ENCODE measurements at regions not wholly inside any gene's neighbourhood (a gene's known extent, or its start where the extent isn't known, plus 50 kb on each side); places are given as distances from the start of the nearest gene placed in this dataset.
"Not testable (repeated sequence)": the region's sequence is repeated elsewhere in the genome, so short reads cannot be mapped to it uniquely, and the experiment has no call there.

DNA sequence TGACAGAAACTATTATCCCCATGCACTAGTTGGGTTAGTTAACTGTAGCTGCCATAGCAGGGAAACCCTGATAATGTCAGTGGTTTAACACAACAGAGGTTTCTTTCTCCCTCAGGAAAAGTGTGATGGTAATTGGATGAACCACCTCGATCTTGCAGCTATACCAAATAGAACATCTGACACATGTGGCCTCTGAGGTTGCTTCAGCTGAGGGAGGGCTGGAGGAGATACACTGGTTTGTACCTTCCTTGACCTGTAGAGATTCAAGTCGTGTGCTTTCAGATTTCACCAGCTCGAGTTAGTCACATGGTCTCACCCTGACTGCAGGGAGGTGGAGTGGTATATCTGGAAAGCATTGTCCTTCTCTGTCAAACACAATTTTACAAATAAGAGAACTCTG, 147.2 kb upstream of the SFRP2 start:
- no peak for DNase-seq

DNA sequence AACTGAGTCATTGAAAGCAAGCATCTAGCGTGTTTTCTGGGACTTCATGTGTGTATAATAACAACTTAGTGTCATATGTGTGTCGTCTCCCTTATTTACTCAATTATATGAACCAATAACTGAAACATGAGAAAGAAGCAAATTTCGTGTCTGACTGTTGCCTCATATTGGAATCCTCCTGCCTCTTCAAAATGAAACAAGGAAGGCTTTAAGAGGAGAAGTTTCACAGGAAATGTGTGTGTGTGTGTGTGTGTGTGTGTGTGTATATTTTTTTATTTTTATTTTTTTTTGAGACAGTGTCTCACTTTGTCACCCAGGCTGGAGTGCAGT, 145.8 kb upstream of the SFRP2 start:
- DNase-seq: no peak

DNA sequence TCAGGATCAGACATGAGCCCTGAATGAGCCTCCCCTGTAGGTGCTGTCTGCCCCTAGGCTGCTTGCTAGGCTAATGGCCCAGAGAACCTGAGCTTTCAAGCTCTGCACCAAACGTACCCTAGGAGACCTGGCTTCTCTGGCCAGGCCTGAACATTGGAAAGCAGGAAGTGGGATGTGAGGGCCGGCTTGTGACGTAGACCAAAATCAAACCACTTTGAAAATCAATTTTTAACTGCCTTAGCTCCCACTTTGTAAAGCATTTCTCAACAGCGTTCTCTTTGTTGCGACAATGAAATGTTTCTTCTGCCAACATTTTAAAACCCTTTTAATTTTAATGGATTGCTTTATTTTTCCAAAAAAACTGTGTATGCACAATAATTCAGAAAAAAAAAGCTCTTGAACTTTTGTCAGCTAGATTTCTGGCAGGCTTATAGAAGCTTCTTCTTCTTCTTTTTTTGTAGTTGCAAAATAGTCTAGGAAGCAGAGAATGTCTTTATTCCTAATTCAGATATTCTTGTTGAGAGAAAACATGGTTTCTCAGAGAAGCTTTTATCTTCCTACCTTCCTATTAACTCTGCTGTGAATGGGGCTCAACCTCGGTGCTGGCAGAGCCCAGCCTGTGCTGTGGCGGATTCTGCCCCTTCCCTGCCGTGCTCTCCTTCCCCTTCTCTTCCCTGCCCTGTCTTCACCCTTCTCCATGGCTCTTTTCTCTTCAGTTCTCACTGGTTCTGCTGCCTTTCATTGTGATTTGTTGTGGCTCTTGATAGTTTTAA, 145.2 kb upstream of the SFRP2 start:
- no peak for DNase-seq

DNA sequence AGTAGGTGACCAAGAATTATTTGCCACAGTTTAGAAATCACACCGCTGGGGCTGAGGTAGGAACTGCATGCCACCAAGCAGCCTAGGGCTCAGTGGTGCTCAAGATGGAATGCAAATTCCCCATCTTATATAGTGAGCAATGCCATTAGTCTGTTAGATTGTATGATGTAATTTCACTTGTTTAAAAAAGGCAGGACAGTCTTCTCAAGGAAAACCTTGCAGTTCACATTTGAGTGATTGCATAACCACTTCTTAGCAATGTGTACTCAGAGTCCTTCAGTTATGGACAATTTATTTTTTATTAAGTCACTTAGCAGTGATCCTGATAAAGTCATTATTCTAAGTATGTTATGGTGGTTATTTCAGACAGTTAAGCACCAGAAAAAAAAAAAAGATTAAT, 142.9 kb upstream of the SFRP2 start:
- DNase-seq: no peak

DNA sequence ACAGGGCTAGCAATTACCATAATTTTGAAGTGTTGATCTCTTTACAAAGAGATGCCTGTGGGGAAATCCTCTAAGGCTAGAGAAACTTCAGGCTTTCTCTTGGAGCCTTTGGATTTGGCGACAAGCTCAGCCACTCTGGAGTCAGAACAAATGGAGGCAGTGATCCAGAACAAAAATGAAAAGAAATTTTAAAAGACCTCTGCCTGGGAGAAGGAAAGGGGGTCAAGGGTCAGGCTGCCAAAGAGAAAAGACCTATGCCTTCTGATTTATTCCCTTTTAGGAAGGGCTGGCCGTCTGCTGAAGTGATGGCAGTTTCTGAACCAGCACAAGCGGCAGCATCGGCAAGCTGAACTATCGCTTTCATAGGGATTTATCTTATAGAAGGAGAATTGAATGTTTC, 140.8 kb upstream of the SFRP2 start:
- no peak for DNase-seq

DNA sequence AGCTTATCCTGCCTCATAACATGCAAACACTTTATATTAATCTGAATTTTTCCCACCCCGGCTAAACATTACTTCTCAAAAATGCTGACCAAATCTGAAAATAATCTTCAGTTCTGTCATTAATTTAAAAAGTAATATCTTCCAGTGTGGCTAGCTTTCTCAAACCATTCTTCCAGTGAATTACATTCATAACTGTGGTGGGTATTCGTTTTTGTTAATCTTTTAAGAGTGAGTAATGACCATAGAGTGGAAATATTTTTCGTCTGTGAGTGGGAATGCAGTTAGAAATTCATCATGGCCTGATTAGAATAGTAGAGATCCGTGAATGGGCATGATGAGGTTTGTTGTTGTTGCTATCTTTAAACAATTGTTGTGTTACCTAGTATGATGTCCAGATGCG, 138.6 kb upstream of the SFRP2 start:
- DNase-seq: no peak

DNA sequence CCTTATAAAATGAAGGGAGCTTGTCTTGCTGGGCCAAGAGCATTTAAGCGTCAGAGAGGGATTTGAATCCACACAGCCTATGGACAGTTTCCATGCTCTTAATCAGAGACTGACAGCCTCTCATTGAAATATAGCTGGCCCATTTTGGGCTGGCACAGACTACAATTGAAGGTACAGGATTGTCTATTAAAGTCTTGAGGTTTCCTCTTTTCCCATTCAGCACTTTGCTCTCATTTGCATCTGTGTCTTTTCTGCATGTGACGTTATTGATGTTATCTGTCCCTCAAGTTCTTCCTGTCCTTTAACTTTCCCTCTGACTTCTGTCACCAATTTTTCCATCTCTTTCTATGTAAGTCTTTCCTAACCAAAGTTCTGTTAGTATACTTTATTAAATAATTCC, 133.3 kb upstream of the SFRP2 start:
- no peak for DNase-seq

DNA sequence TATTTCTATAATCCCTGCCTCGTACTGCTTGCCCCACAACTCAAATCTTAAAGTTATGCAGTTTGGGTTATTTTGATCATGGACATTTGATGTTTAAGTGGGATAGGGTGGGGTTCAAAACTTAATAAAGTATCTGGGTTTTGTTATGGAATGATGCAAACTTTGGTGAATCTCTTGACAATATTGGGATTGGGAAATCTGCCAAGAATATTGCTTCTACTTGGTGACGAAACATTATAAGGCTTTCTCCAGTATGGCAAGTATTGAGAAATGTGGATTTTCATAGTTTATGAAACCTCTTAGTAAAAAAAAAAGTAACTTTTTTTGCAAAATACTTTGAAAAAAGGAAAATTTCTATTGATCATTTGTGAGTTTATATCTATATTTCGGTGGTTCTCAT, 130.8 kb upstream of the SFRP2 start:
- DNase-seq: no peak

DNA sequence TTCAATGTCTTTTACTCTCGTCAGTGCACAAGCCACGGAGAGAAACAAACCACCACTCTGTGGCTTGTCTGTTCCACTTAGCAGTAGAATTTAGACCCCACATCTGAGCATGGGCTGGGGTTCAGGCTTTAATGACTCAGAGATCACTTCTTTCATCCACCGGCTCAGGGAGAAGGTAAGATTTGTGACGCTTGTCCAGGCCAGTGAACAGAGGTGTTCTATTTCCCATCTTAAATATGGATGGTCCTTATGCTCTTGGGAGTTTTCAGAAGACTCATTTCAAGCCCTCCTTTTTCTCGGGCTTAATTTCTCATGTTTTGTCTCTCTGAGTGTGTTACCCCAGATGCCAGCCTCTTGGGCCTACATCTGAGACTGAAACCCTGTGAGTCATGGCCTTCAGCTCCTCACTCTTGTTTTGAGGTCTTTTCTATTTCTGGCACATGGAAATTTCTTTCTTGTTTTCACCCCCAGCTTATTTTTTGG, 127.4 kb upstream of the SFRP2 start:
- DNase-seq: no peak

DNA sequence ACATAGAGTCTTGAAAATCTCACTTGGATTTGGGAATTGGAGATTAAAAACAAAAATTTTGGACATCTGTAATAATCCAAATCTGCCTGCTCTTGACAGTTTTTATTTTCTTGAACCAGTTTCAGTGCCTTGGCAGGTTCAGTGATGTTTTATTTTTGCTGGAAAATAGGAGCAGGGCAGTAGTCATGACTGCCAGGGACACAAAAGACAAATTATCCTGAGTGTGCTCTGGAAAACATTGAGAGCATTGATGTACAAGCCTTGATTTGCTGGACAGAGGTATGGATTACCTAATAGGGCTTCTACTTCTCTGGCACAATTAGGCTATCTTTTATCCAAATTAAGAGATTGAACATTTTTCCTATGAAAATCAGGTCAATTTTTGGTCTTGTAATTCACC, 123.4 kb upstream of the SFRP2 start:
- DNase-seq: no peak

DNA sequence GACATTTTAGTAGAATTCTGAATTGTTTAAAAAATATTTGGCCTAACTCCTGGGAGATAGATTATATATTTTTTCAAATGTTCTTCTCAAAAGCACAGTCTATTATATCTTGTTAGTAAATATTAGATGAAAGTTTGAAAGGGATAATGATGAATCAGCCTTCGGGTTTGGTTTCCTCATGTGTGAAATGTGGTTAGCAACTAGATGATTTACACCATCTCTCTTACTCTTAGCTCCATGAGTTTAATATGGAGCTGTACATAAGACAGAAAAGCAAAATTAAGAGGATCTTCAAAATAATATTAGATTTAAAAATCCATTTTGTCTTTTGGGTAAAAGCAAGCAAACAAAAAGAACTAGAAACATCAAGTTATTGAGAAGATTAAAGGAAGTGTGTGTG, 120.8 kb upstream of the SFRP2 start:
- DNase-seq: no peak

DNA sequence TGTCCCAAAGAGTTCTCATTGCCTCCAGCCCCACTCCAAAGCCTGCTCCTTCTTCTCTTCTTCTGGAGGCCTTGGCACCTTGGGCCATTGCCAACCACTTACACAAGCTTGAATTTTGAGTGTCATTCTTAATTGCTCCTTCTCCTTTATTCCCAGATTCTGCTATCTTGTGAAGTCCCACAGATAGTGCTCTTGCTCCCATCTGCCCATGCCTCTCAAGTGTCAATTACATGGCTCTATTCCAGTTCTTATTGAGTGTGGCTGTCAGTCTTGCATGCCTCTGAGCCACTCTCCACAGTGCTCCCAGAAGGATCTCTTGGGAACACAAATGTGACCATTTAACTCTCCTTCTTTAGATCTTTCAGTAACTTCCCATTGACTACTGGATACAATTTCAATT, 117.3 kb upstream of the SFRP2 start:
- DNase-seq: no peak

DNA sequence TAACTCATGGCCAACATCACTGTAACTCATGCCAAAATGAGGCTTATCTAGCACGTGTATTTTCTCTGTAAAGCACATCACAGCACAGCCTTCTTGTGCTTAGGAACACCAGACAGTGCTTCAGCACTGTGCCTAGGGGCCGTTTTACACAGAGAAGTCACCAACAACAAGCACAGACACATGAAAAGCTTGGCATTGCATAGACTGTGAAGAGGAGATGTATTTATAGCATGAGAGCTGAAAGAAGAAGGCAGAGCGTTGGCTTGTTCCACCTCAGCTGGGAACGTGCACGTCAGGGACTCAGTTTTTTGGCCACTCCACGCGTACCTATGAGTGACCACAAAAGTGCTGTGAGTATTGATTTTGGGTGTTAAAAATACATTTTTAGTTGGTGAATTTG, 116.3 kb upstream of the SFRP2 start:
- DNase-seq: no peak

DNA sequence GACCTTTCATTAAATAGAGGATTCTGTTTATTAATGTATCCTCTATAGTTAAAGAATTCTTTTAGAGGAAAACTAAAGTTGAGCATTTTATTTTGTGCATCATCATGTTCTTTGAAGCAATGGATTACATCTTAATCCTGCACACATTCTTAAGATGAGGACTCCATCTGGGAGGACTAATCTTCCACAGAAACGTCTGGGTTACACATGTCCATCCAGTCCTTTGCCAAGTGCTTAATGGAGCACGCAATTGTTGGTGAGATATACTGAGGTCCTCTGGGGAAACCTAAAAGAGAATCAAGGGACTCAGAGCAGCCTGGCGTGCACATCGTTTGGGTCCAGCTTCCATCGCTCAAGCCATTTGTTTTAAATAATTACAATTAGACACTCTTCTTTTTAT, 115.1 kb upstream of the SFRP2 start:
- DNase-seq: no peak

DNA sequence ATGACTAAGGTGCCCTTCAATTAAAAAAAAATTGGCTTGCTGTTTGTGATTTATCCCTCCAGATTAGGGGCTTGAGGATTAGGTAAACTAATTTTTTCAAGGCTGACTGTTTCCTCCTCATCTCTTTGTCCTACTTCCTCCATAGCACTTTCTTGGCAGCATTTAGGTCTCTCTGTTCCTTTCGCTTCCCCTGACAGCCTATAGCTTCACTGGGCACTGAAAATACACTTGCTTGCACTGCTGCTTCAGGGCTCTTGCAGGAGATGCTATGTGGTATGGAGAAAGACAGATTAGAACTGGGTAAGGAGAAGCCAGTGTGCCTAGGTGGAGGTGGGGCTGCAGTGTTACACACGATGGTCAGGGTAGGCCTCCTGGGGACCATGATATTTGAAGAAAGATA, 112.3 kb upstream of the SFRP2 start:
- no peak for DNase-seq

DNA sequence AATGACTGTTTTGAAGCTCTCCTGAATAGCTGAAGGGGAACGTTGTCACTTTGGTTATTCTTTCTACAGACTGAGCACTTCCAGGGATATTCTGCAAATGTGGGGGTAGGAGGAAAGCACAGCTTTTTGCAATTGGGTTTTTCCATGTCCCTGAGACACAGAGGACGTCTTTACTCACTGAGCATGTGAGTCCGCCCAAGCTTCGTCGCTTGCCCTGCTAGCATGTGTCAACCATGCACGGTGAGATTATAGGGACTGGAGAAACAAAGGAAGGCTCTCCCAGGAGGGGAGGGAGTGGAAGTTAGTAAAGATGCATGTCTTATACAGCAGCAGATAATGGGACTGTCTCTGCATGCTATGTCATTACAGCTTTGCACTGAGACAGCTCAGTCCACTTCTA, 111.5 kb upstream of the SFRP2 start:
- no peak for DNase-seq

DNA sequence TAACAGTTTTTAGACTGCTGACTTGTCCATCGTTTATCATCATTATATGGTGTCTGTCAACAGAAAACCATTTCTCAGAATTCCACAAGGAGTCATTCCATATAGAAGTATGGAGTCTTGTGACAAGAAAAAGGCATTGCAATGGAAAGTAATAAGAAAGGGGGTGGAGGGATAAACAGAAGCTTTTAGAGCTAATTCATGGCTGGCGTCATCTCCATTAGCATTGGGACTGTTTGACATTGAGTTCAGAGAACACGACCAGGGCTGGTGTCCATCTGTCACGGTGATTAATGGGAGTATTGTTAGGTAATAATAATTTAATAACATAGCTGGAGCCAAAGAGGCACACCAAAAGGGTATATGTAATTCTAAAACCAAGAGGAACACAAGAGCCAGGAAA, 101.9 kb upstream of the SFRP2 start:
- DNase-seq: no peak

DNA sequence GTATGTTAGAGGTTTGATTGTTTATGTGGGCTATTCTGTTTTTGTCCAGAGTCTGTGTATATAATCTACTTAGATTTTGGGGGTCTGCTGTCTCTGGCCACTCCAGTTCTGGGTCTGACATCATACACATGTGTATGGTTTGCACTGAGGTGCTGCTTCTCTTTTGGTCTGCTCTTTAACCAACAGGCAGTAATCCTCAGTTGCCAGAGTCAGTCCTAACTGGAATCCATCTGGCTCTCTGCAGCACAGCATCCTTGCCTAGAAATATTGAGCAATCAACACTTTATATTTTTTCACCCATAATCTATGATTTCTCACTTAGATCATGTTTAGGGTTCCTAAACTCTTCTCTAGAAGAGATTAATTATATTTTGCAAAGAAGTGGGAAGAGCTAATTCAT, 98.3 kb upstream of the SFRP2 start:
- DNase-seq: no peak

DNA sequence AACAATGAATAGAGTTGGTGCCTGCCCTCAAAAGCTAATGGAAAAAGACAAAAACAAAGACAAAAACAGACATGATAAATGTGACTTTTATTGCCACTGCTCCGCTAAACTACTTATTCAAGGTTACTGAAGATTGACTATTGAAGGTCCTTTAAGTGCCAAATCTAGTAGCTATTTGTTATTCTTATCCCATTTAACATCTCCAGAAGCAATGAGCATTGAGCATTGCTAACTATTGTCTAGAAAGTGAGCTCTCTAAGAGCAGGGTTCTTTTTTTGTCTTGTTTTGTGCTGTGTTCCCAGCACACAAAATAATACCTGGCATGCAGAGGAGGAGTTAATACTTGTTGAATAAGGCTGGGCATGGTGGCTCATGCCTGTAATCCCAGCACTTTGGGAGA, 95.4 kb upstream of the SFRP2 start:
- DNase-seq: no peak

DNA sequence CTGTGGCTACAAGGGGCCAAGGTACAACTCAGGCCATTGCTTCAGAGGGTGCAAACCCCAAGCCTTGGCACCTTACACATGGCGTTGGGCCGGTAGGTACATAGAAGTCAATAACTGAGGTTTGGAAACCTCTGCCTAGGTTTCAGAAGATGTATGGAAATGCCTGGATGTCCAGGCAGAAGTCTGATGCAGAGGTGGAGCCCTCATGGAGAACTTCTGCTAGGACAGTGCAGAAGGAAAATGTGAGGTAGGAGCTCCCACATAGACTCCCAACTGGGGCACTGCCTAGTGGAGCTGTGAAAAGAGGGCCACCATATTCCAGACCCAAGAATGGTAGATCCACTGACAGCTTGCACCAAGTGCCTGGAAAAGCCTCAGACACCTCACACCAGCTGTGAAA, 92.1 kb upstream of the SFRP2 start:
- no peak for DNase-seq

DNA sequence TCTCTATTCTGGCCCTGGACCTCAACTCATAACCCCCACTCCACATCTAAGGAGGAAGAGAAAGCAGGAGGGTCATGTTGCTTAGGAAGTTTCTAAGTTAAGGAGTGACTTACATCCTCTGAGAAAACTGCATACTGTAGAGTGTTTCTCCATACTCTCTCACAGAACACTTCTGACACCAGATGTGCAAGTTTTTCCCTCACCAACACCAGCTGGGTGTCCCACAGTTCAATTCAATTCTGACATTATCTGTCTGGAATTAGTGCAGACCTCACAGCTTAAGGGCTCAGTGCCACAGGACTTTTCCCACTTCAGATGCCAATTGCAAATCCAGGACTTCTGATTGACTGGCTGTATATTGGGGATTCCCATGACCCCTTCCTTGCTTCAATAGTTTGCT, 89.0 kb upstream of the SFRP2 start:
- no peak for DNase-seq

DNA sequence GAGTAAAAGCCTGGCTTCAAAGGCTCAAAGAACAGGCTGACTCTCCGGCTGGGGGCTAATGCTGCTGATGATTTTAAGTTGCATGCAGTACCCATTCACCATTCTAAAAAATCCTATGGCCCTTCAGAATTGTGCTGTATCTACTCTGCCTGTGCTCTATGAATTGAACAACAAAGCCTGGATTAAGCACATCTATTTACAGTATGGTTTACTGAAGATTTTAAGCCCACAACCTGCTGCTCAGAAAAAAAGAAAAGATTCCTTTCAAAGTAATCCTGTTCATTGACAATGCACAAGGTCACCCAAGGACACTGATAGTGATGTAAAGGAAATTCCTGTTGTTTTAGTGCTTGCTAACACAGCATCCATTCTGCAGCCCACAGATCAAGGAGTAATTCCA, 84.9 kb upstream of the SFRP2 start:
- DNase-seq: no peak

DNA sequence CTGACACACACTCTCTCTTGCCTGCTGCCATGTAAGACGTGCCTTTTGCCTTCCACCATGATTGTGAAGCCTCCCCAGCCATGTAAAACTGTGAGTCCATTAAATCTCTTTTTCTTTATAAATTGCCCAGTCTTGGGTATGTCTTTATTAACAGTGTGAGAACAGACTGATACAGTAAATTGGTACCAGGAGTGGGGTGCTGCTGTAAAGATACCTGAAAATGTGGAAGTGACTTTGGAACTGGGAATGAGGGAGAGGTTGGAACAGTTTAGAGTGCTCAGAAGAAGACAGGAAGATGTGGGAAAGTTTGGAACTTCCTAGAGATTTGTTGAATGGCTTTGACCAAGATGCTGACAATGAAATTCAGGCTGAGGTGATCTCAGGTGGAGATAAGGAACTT, 77.9 kb upstream of the SFRP2 start:
- not testable (repeated sequence) for DNase-seq

DNA sequence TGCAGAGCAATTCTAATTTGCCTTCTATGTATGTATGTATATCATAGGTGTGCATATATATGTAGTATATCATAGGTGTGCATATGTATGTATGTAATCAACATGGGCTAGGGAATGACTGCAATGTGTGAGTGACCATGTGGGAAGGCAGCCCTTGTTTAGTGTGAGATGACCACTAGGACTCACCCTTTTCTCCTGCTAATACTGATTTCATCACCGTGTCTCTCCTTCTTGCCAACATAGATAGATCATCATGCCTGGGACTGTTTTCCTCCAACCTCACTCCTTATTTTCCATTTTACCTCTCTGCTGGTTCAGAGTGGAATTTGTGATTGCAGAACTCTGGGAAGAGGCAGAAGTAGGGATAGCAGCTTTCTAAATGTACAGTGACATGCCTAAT, 63.6 kb upstream of the SFRP2 start:
- no peak for DNase-seq
